ENCODE measurements at regions not wholly inside any gene's neighbourhood (a gene's known extent, or its start where the extent isn't known, plus 50 kb on each side); places are given as distances from the start of the nearest gene placed in this dataset.
A peak's percentile ranks its signal among the peaks of the same experiment; 100 is the strongest.
"Not testable (repeated sequence)": the region's sequence is repeated elsewhere in the genome, so short reads cannot be mapped to it uniquely, and the experiment has no call there.

DNA sequence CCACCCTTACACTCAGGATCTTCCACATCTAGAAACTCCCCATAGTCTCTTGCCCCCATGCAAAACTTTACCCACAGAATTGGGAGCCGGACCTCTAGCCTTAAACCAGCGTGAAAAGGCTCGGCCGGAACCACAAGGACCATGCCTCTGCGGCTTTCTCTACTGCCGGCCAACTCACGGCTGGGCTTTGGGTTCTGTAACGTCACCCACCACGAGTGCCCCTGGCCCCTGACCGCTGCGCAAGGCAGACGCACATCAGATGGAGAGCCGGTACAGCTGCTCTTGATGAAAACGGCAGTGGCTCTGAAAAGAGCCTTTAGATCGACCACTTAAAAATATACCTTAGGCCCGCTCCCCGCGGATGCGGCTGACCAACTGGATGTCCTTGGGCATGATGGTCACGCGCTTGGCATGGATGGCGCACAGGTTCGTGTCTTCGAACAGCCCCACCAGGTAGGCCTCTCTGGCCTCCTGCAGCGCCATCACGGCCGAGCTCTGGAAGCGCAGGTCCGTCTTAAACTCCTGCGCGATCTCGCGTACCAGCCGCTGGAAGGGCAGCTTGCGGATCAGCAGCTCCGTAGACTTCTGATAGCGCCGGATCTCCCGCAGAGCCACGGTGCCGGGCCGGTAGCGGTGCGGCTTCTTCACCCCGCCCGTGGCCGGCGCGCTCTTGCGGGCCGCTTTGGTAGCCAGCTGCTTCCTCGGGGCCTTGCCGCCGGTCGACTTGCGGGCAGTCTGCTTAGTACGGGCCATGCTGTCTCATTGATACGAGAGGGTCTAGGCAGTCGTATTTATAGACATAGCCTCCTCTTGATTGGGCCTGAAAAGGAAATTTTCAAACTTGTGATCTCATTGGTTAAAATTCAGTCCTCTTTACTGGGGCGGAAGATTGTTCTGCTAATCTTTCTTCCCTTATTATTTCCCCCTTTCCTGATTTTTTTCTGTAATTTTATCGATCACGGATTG, 66.3 kb downstream of the FAM72C start:
- H3K27me3 ChIP-seq (ENCODE audit: control insufficient read depth, insufficient read depth, low read length); H3K4me1 ChIP-seq (ENCODE audit: control insufficient read depth in 2 of 3, insufficient read depth in 2 of 3, low read depth in 1 of 3, low read length in 3 of 3); H3K9ac ChIP-seq (ENCODE audit: low read length in 3 of 3); intact Hi-C loops (cut with DNase I); H3K9me3 ChIP-seq (ENCODE audit: control insufficient read depth in 2 of 3, insufficient read depth in 1 of 3, low read length in 3 of 3); H3K27ac ChIP-seq (ENCODE audit: low read depth in 2 of 2, low read length in 2 of 2); H3K36me3 ChIP-seq (ENCODE audit: control insufficient read depth in 2 of 3, insufficient read depth in 3 of 3, low read length in 3 of 3); FAIRE-seq: not testable (repeated sequence)
- H3K4me3 ChIP-seq (ENCODE audit: low read length in 3 of 3) = peak overlapping the region in 2 of 3 donors; percentile 39 to 50
- DNase-seq = peak; percentile 31 to 80 (median 51)

DNA sequence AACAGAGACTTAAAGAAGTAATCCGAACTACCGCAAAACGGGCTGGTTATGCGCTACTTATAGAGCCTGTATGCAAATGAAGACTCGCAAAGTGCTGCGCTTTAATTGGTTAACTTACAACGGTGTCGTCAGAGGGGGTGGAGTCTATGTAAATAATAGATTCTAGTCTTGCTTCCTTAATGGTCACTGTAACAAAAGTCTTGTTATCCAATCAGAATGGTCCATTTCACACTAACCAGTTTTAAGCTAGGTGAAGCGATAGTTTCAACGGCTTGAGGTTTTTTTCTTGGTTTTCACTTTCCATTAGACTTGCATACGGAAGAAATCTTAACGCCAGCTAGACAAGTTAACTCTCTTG, 67.2 kb downstream of the FAM72C start:
- peak overlapping the region; percentile 35 to 70 (median 58) for H3K4me3 ChIP-seq (ENCODE audit: low read length in 3 of 3)
- intact Hi-C loops (cut with DNase I); H3K27ac ChIP-seq (ENCODE audit: low read depth in 2 of 2, low read length in 2 of 2); H3K4me1 ChIP-seq (ENCODE audit: control insufficient read depth in 2 of 3, insufficient read depth in 2 of 3, low read depth in 1 of 3, low read length in 3 of 3); H3K27me3 ChIP-seq (ENCODE audit: control insufficient read depth, insufficient read depth, low read length); H3K36me3 ChIP-seq (ENCODE audit: control insufficient read depth in 2 of 3, insufficient read depth in 3 of 3, low read length in 3 of 3); DNase-seq; H3K9me3 ChIP-seq (ENCODE audit: control insufficient read depth in 2 of 3, insufficient read depth in 1 of 3, low read length in 3 of 3): not testable (repeated sequence)
- H3K9ac ChIP-seq (ENCODE audit: low read length in 3 of 3) = peak overlapping the region in 1 of 3 donors; percentile 49
- FAIRE-seq = peak; percentile 95

DNA sequence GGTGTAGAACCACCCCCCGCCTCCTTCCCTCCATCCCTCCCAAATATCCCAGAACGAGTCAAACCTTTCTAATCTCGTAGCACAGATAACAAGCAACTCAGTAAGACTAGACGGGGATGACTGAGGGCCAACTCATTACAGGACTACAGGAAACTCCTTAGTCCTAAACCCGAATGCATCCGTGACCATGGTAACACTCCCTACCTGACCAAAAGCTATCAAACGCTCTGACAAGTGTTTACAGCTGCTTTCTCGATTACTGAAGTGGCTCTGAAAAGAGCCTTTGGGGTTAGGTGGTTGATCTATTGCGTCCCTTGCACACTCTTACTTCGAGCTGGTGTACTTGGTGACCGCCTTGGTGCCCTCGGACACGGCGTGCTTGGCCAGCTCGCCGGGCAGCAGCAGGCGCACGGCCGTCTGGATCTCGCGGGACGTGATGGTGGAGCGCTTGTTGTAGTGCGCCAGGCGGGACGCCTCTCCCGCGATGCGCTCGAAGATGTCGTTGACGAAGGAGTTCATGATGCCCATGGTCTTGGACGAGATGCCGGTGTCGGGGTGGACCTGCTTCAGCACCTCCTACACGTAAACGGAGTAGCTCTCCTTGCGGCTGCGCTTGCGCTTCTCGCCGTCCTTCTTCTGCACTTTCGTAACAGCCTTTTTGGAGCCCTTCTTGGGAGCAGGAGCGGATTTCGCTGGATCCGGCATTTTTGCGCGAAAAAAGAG, 67.7 kb downstream of the FAM72C start:
- peak overlapping the region in 1 of 3 donors; percentile 49 for H3K9ac ChIP-seq (ENCODE audit: low read length in 3 of 3)
- H3K9me3 ChIP-seq (ENCODE audit: control insufficient read depth in 2 of 3, insufficient read depth in 1 of 3, low read length in 3 of 3); H3K4me1 ChIP-seq (ENCODE audit: control insufficient read depth in 2 of 3, insufficient read depth in 2 of 3, low read depth in 1 of 3, low read length in 3 of 3); intact Hi-C loops (cut with DNase I); H3K27ac ChIP-seq (ENCODE audit: low read depth in 2 of 2, low read length in 2 of 2); H3K27me3 ChIP-seq (ENCODE audit: control insufficient read depth, insufficient read depth, low read length); H3K36me3 ChIP-seq (ENCODE audit: control insufficient read depth in 2 of 3, insufficient read depth in 3 of 3, low read length in 3 of 3); FAIRE-seq: not testable (repeated sequence)
- H3K4me3 ChIP-seq (ENCODE audit: low read length in 3 of 3) = peak overlapping the region; percentile 35 to 70 (median 58)
- DNase-seq = peak; percentile 37 to 84 (median 56)

DNA sequence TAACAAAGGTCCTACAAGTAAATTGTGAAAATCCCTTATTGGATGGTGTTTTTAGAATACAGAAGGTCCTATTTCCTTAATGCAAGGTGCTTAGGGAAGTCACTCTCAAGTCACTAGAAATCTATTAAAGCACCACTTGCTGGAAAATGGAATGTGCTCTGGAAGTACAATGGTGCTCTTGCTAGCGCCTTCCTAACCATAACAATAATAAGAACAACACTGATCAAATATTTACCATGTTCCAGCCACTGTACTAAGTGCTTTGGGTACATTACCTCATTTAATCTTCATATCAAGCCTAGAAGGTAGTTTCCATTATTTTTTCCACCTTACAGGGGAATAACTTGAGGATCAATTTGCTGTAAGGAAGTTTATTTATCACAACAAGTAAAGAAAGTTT, 75.4 kb downstream of the FAM72C start:
- H3K4me3 ChIP-seq (ENCODE audit: low read length in 3 of 3); H3K27ac ChIP-seq (ENCODE audit: low read depth in 2 of 2, low read length in 2 of 2); H3K4me1 ChIP-seq (ENCODE audit: control insufficient read depth in 2 of 3, insufficient read depth in 2 of 3, low read depth in 1 of 3, low read length in 3 of 3); H3K36me3 ChIP-seq (ENCODE audit: control insufficient read depth in 2 of 3, insufficient read depth in 3 of 3, low read length in 3 of 3); intact Hi-C loops (cut with DNase I); DNase-seq; H3K27me3 ChIP-seq (ENCODE audit: control insufficient read depth, insufficient read depth, low read length); H3K9ac ChIP-seq (ENCODE audit: low read length in 3 of 3); FAIRE-seq; H3K9me3 ChIP-seq (ENCODE audit: control insufficient read depth in 2 of 3, insufficient read depth in 1 of 3, low read length in 3 of 3): not testable (repeated sequence)

DNA sequence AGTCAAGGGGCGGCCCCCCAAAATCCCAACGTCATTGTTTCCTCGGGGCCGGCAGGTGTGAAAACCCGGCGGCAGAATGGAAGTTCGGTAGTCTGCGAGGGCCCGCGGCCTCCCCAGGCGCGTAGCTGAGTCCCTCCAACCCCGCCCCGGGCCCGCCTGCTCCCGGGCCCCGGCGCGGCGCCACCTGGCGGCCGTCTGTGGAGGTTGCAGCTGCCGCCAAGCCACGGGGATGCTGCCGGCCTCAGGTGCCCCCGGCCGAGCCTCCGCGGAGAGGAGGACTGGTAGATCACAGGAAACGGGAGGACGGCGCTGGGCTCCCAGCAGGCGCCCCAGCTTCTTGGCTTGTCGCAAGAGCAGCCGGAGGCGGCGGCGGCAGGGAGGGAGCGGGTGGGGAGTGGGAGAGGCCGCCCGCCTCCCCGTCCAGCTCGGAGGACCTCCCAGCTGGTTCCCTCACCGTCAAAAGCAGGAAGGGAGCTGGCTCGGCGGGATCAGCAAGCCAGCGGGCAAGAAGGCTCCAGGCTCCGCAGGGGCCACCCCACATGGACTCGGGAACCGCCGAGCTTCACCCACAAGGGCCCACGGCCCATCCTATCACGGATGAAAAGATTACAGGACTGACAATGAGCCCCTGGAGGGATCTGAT, 86.7 kb downstream of the FAM72C start:
- H3K27me3 ChIP-seq (ENCODE audit: control insufficient read depth, insufficient read depth, low read length); intact Hi-C loops (cut with DNase I); FAIRE-seq; H3K9ac ChIP-seq (ENCODE audit: low read length in 3 of 3); H3K9me3 ChIP-seq (ENCODE audit: control insufficient read depth in 2 of 3, insufficient read depth in 1 of 3, low read length in 3 of 3); H3K27ac ChIP-seq (ENCODE audit: low read depth in 2 of 2, low read length in 2 of 2); H3K4me3 ChIP-seq (ENCODE audit: low read length in 3 of 3); H3K4me1 ChIP-seq (ENCODE audit: control insufficient read depth in 2 of 3, insufficient read depth in 2 of 3, low read depth in 1 of 3, low read length in 3 of 3); H3K36me3 ChIP-seq (ENCODE audit: control insufficient read depth in 2 of 3, insufficient read depth in 3 of 3, low read length in 3 of 3): not testable (repeated sequence)
- TF ChIP-seq, protein P1, sequence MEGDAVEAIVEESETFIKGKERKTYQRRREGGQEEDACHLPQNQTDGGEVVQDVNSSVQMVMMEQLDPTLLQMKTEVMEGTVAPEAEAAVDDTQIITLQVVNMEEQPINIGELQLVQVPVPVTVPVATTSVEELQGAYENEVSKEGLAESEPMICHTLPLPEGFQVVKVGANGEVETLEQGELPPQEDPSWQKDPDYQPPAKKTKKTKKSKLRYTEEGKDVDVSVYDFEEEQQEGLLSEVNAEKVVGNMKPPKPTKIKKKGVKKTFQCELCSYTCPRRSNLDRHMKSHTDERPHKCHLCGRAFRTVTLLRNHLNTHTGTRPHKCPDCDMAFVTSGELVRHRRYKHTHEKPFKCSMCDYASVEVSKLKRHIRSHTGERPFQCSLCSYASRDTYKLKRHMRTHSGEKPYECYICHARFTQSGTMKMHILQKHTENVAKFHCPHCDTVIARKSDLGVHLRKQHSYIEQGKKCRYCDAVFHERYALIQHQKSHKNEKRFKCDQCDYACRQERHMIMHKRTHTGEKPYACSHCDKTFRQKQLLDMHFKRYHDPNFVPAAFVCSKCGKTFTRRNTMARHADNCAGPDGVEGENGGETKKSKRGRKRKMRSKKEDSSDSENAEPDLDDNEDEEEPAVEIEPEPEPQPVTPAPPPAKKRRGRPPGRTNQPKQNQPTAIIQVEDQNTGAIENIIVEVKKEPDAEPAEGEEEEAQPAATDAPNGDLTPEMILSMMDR (IDR thresholded peaks at IDR 0.05; ENCODE audit: borderline replicate concordance, extremely low read depth, insufficient read depth) = peak; percentile 37
- DNase-seq = peak; percentile 45 to 88 (median 57)
